Endothelial cell (in vitro differentiated cells): ENCODE measurements at regions not wholly inside any gene's neighbourhood (a gene's known extent, or its start where the extent isn't known, plus 50 kb on each side); places are given as distances from the start of the nearest gene placed in this dataset.
"Not testable (repeated sequence)": the region's sequence is repeated elsewhere in the genome, so short reads cannot be mapped to it uniquely, and the experiment has no call there.

ENCODE experiments used
- DNase-seq: peaks from one replicate; pipeline ENCODE4 v3.0.0; 2021; ENCODE audit warnings: low spot score
- H3K27ac Mint-ChIP-seq: one replicate; pipeline ENCODE4 v1.8.0; 2021; ENCODE audit warnings: mixed read lengths, inconsistent platforms; ENCODE audit not compliant: unreplicated experiment
- H3K27me3 Mint-ChIP-seq: one replicate; pipeline ENCODE4 v1.8.0; 2021; ENCODE audit warnings: mild to moderate bottlenecking, moderate library complexity, mixed read lengths, inconsistent platforms; ENCODE audit not compliant: unreplicated experiment
- H3K36me3 Mint-ChIP-seq: one replicate; pipeline ENCODE4 v1.8.0; 2021; ENCODE audit warnings: mild to moderate bottlenecking, low read depth, mixed read lengths, inconsistent platforms; ENCODE audit not compliant: unreplicated experiment
- H3K4me1 Mint-ChIP-seq: one replicate; pipeline ENCODE4 v1.8.0; 2021; ENCODE audit warnings: mild to moderate bottlenecking, mixed read lengths, inconsistent platforms; ENCODE audit not compliant: unreplicated experiment
- H3K4me3 Mint-ChIP-seq: one replicate; pipeline ENCODE4 v1.8.0; 2021; ENCODE audit warnings: mild to moderate bottlenecking, mixed read lengths, inconsistent platforms; ENCODE audit not compliant: unreplicated experiment
- H3K9me3 Mint-ChIP-seq: one replicate; pipeline ENCODE4 v1.8.0; 2021; ENCODE audit warnings: mixed read lengths, inconsistent platforms; ENCODE audit not compliant: unreplicated experiment
- TF ChIP-seq, protein P1 (sequence below): fragments of 200-600 bp; sonication (generic); IDR thresholded peaks from one replicate; pipeline ENCODE4 v1.5.0; 2021; ENCODE audit warnings: antibody characterized with exemption; ENCODE audit not compliant: unreplicated experiment

DNA sequence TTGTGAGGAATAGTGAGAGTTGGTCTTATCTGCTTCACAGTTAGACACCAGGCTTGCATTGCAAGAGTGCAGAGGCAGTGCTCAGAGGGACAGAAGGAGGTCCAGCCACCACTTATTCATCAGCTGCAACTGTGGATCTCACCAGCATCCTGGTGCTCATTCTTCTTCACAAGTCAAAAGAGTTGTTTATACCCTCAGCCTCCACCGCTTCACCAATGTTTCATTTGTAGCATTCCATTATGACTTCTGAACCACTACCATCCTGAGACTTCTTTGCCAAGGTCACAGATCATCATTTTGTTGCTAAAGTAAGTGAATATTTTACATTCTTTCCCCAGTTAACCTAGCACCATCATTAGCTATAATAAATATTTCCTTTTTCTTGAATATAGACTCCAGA is 230.5 kb upstream of the KITLG start:
- no peaks in the 10 kb centered on the region for H3K9me3 Mint-ChIP-seq
- no peak for DNase-seq
- H3K4me3 Mint-ChIP-seq: no peak overlapping the region
- no peak overlapping the region for H3K27ac Mint-ChIP-seq
- H3K27me3 Mint-ChIP-seq: peaks cover 3% of the 10 kb centered on the region
- H3K36me3 Mint-ChIP-seq: no peaks in the 10 kb centered on the region
- peaks cover 6% of the 10 kb centered on the region for H3K4me1 Mint-ChIP-seq
- TF ChIP-seq, protein P1, sequence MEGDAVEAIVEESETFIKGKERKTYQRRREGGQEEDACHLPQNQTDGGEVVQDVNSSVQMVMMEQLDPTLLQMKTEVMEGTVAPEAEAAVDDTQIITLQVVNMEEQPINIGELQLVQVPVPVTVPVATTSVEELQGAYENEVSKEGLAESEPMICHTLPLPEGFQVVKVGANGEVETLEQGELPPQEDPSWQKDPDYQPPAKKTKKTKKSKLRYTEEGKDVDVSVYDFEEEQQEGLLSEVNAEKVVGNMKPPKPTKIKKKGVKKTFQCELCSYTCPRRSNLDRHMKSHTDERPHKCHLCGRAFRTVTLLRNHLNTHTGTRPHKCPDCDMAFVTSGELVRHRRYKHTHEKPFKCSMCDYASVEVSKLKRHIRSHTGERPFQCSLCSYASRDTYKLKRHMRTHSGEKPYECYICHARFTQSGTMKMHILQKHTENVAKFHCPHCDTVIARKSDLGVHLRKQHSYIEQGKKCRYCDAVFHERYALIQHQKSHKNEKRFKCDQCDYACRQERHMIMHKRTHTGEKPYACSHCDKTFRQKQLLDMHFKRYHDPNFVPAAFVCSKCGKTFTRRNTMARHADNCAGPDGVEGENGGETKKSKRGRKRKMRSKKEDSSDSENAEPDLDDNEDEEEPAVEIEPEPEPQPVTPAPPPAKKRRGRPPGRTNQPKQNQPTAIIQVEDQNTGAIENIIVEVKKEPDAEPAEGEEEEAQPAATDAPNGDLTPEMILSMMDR: no peak

DNA sequence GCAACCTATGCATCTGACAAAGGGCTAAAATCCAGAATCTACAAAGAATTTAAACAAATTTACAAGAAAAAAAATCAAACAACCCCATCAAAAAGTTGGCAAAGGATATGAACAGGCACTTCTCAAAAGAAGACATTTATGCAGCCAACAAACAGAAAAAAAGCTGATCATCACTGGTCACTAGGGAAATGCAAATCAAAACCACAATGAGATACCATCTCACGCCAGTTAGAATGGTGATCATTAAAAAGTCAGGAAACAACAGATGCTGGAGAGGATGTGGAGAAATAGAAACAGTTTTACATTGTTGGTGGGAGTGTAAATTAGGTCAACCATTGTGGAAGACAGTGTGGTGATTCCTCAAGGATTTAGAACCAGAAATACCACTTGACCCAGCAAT is 229.6 kb upstream of the KITLG start:
- DNase-seq, H3K4me3 Mint-ChIP-seq, H3K4me1 Mint-ChIP-seq, H3K9me3 Mint-ChIP-seq, H3K27ac Mint-ChIP-seq, H3K27me3 Mint-ChIP-seq, H3K36me3 Mint-ChIP-seq: not testable (repeated sequence)

DNA sequence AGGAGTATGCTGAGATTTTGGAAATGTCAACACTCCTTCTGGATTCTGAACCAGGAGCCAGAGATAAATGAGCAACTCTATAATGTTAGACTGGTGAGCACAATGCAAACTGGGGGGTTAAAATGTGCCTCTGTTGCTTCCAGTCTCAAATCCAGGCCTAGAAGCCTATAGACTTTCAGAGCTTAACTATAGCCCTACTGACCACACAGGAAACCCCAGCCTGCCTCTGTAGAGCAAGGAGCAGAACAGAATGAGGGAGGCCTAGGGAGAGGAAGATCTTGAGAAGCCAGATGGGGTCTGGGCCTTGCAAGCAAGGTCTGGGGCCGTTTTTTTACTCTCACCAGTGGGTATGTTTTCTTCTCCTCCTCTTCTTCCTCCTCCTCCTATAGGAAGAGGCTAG is 225.4 kb upstream of the KITLG start:
- Mint-ChIP-seq H3K27ac (no peak overlapping the region), H3K4me1 (peaks cover 9% of the 10 kb centered on the region)
- no peak for DNase-seq

DNA sequence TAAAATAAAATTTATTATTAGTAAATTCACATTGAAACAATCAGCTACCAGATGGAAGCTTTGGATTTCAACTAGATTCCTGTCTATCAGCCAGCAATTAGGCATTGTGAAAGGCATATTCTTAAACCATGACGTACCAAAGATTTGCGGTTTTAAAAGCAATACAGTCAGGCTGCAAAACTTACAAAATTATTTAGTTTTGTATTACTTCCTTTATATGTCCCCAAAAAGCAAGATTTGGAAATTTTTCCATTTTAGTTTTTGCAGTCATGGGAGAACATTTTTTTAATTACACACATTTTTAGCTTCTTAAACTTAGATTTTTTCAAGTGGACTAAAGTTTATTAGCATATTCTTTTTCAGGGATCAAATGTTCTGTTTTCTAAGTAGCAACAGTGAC is 225.0 kb upstream of the KITLG start:
- H3K36me3 Mint-ChIP-seq: no peaks in the 10 kb centered on the region
- H3K27me3 Mint-ChIP-seq: peaks cover 2% of the 10 kb centered on the region
- H3K4me1 Mint-ChIP-seq: peaks cover 9% of the 10 kb centered on the region

More for the DNA sequence above, 225.4 kb upstream of the KITLG start:
- H3K27me3 Mint-ChIP-seq: peaks cover 2% of the 10 kb centered on the region
- H3K36me3 Mint-ChIP-seq: no peaks in the 10 kb centered on the region
- H3K4me3 Mint-ChIP-seq: no peak overlapping the region
- TF ChIP-seq, protein P1: no peak
- no peaks in the 10 kb centered on the region for H3K9me3 Mint-ChIP-seq

DNA sequence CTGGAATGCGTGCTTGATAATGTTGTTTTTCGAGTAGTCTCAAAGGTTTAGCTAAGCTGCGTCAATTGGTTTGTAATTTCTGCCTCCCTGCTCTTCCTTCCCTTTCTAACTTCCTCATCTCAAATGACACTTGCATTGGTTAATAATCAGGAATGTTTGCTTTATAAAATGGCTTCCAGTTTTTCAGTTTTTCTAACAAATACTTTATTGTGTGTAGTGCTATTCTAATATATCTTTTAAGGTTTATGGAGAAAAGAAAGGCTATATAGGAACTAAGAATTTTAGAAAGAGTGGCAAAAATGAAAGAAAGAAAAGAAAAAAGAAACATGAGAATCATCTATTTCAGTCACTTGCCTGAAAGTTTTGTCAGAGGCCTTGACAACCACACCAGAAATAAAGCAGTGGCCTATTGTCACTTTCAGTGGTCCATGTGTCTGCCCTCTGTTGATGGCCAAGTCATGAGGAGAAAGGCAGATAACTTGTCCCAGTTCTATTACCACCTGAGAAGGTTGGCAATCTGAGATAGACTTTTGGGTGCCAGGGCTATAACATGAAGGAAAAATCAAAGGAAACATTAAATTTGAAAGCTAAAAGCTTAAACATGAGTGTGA is 221.9 kb upstream of the KITLG start:
- no peak for DNase-seq
- H3K36me3 Mint-ChIP-seq: no peaks in the 10 kb centered on the region
- H3K4me3 Mint-ChIP-seq: no peak overlapping the region
- peaks cover 9% of the 10 kb centered on the region for H3K4me1 Mint-ChIP-seq
- TF ChIP-seq, protein P1: no peak
- no peaks in the 10 kb centered on the region for H3K27me3 Mint-ChIP-seq
- H3K9me3 Mint-ChIP-seq: no peaks in the 10 kb centered on the region
- H3K27ac Mint-ChIP-seq: no peak overlapping the region

More for the DNA sequence above, 225.0 kb upstream of the KITLG start:
- no peak overlapping the region for H3K4me3 Mint-ChIP-seq
- no peaks in the 10 kb centered on the region for H3K9me3 Mint-ChIP-seq
- no peak for DNase-seq
- H3K27ac Mint-ChIP-seq: no peak overlapping the region
- TF ChIP-seq, protein P1: no peak
